ENCODE measurements at regions not wholly inside any gene's neighbourhood (a gene's known extent, or its start where the extent isn't known, plus 50 kb on each side); places are given as distances from the start of the nearest gene placed in this dataset.
"Not testable (repeated sequence)": the region's sequence is repeated elsewhere in the genome, so short reads cannot be mapped to it uniquely, and the experiment has no call there.

GRCh38 chr18:54662986-54663385 is 71.9 kb downstream of the DYNAP start:
- no peak for DNase-seq

DNA sequence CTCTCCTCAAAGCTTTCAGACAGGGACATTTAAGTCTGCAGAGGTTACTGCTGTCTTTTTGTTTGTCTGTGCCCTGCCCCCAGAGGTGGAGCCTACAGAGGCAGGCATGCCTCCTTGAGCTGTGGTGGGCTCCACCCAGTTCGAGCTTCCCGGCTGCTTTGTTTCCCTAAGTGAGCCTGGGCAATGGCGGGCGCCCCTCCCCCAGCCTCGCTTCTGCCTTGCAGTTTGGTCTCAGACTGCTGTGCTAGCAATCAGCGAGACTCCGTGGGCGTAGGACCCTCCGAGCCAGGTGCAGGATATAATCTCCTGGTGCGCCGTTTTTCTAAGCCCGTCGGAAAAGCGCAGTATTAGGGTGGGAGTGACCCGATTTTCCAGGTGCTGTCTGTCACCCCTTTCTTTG is 78.7 kb downstream of the DYNAP start:
- not testable (repeated sequence) for DNase-seq

DNA sequence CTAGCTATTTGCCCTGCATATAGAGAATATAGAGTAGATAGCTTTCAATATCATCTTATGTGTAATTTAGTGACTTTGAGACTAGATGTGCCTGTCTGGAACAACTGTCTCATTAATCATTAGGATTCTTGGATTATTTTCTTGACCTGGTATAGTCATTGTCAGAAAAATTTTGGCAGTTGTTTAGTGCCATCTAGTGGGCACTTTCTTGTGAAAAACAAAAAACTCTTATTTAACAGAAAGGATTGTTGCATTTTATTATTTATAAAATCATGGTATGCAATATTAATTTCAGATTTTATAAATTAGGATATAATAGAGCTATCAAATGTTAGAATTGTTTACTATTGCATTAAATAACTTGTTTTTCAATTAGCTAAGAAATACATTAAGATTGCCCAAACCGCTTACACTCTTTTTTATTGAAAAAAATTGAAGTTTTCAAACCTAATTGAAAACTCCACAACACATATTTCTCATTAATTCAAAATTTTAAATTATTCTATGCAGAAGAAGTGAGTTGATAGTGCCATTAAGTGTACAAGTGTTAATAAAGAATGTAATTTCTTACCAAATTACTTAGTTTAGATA is 80.3 kb downstream of the DYNAP start:
- peak; percentile 8 to 32 for DNase-seq

- DNase-seq = no peak
Observed at GRCh38 chr18:54672109-54672508, 81.1 kb downstream of the DYNAP start.

DNA sequence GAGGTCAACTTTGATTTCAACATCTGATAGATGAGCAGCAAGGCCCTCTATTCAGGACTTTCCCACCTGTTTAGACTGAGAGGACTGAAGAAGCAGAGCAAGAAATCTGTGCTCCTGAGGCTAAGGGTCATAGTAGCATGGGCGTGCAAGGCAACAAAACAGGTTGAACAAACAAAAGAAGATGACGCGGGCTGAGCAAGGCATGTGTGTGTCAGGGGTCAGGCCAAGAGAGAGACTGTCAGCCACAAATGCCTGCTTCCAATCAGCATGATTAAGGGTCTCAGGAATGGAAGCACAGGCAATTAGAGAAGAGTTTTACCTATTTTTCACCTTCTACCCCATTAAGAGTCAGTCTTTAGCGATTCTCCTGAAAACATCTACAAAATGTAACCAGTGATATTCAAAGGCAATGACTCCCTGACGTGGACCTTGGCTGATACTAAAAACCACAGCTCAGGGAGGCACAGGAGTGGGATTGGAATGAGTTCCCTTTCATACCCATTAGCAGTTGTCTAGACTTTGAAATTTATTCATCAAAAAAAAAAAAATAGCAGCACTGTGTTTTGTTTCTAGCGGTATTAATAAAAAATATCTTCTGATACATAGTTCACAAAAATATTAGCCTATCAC is 81.9 kb downstream of the DYNAP start:
- DNase-seq = no peak

GRCh38 chr18:54673936-54674335 is 82.9 kb downstream of the DYNAP start:
- no peak for DNase-seq

- DNase-seq = no peak
Observed at GRCh38 chr18:54675076-54675475, 84.0 kb downstream of the DYNAP start.

- DNase-seq = peak; percentile 17 to 32
Observed at GRCh38 chr18:54679318-54680149, 88.5 kb downstream of the DYNAP start.

GRCh38 chr18:54684784-54685183 is 93.7 kb downstream of the DYNAP start:
- no peak for DNase-seq

DNA sequence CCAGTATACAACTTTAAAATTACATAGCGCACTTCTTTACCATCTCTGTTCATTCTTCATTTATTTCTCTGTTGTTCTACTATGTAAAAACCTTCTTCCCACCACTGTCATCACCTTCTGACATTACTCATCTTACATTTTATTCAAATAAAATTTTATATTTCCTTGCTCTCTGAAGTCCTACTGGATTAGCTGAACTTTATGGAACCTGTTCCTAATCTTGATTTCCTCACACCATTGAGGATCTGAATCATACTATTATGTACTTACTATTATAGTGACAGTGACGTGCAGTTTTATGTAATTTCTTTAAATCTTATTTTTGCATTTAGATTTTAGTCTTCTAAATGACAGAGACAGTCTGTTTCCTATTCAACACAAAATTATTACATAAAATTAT is 98.3 kb downstream of the DYNAP start:
- no peak for DNase-seq

DNA sequence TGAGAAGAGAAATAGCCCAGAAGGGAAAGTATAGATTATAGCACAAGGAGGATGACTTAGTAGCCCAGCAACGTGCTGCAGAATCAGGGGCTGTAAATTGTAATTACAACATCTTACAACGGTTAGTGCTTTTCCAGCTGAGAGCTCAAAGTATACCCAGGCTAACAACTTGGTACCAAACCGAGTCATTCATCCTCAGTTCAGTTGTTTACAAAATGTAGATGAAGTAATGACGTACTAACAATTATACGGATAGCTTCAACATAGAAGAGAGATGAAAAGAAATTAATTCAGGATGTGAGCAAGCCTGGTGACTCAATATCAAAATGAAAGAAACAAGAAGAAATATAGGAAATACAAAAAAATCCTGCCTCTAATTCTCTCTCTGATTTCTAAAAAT is 99.2 kb downstream of the DYNAP start:
- DNase-seq = peak in 1 of 2 experiments; percentile 15

DNA sequence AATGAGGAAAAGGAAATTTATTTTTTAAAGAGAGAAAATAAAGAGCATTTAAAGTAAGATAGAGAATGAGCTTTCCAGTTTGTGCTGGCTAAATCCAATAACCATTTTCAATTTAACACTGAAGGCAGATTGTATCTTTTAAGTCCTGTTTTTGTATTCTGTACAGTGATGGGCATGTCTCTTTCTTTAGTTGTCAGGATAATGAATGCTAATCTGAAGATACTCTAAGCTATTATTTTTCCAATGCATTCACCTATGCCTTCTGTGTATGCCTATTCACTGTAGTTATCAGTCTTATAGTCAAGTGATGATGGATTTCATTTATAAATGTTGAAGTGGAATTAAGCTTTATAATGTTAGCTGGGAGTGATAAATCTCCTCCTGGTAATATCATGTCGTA is 101.4 kb downstream of the DYNAP start:
- no peak for DNase-seq

- no peak for DNase-seq
Observed at GRCh38 chr18:54696616-54697293, 105.7 kb downstream of the DYNAP start.

GRCh38 chr18:54700580-54700979 is 109.5 kb downstream of the DYNAP start:
- DNase-seq = no peak

DNA sequence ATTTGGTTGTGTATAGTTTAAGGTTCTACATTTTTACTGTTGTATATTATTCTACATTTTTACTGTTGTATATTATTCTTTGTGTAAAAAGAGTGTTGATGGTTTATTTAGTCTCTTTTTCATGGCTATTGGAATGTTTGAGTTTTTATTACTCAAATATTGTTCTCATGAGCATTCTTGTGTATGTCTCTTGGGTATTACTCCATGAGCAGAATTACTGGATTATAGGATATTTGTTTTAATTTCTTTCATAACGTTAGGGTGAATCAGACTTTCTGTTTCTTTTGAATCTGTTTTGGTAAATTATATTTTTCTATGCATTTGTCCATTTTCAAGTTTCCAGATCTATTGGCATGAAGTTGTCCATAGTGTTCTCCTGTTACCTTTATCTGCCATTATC is 111.6 kb downstream of the DYNAP start:
- no peak for DNase-seq

GRCh38 chr18:54710074-54710899 is 118.0 kb upstream of the RAB27B start:
- DNase-seq = no peak

GRCh38 chr18:54710900-54711281 is 117.4 kb upstream of the RAB27B start:
- DNase-seq = no peak

DNA sequence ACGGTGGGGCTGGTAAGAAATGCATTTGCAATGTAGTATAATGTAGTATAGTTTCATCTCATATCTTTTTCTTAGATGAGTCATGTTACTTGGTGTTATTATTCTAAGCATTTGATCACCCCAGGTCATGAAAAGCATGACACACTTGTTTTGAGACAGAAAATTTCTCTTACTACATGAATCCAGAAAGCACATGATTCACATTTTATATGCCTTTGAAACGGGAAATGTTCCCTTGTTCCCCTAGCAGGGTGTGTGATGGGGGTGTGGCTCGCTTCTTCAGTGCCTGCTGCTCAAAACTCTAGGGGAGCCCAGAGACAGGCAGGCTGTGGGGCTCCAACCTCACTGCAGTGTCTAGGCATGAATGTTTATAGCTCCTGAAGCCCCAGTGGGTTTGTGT is 116.0 kb upstream of the RAB27B start:
- DNase-seq = no peak

- no peak for DNase-seq
Observed at GRCh38 chr18:54712758-54713157, 115.5 kb upstream of the RAB27B start.

GRCh38 chr18:54713386-54713785 is 114.9 kb upstream of the RAB27B start:
- DNase-seq = no peak

GRCh38 chr18:54714851-54715250 is 113.4 kb upstream of the RAB27B start:
- no peak for DNase-seq

DNA sequence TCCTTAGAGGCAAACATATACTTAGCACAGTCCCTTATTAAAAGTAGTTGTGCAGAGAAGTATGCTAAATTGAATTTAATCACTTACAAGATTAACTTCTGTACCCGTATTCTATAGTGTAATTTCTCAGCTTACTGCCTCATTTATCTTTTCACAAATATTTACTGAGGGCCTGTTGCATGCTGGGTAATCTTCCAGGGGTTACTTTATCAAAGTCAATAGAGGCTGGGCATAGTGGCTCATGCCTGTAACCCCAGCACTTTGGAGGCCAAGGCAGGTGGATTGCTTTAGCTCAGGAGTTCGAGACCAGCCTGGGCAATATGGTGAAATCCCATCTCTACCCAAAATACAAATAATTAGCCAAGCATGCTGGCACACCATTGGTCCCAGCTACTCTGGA is 111.7 kb upstream of the RAB27B start:
- no peak for DNase-seq

Data from NCI-H1930 (cell line).